Pons (tissue), 1 donor: ENCODE measurements at regions not wholly inside any gene's neighbourhood (a gene's known extent, or its start where the extent isn't known, plus 50 kb on each side); places are given as distances from the start of the nearest gene placed in this dataset.
"Not testable (repeated sequence)": the region's sequence is repeated elsewhere in the genome, so short reads cannot be mapped to it uniquely, and the experiment has no call there.

Experiments used
- DNase-seq: peaks from one replicate; pipeline ENCODE4 v3.0.0-alpha.2; 2016; ENCODE audit warnings: low spot score

- no peak for DNase-seq
Observed at GRCh38 chr7:93830141-93830925, 60.2 kb downstream of the TFPI2 start.

GRCh38 chr7:93828260-93828659 is 62.3 kb downstream of the TFPI2 start:
- DNase-seq = no peak

- no peak for DNase-seq
Observed at GRCh38 chr7:93823621-93824020, 66.9 kb downstream of the TFPI2 start.

GRCh38 chr7:93821463-93821862 is 69.1 kb downstream of the TFPI2 start:
- DNase-seq = no peak

- no peak for DNase-seq
Observed at GRCh38 chr7:93819699-93820098, 70.9 kb downstream of the TFPI2 start.

DNA sequence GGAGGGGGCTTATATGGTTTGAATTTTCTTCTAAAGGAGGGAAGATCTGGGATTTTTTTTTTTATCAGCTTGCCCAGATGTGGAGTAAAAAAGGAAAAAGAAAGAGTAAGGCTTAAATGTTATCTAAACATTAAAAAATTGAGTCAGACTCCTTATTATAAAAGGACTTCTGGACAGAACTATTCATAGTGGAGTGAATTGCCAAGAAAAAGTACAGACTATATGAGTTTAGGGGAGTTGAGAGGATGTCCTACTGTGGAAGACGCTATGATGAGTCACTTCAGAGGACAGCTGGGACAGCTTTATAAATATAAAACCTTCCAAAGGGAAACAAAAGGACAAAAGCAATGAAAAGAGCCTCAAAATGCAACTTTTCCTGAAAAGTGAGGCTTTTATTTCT is 73.0 kb downstream of the TFPI2 start:
- DNase-seq = no peak

- no peak for DNase-seq
Observed at GRCh38 chr7:93817004-93817403, 73.5 kb downstream of the TFPI2 start.

DNA sequence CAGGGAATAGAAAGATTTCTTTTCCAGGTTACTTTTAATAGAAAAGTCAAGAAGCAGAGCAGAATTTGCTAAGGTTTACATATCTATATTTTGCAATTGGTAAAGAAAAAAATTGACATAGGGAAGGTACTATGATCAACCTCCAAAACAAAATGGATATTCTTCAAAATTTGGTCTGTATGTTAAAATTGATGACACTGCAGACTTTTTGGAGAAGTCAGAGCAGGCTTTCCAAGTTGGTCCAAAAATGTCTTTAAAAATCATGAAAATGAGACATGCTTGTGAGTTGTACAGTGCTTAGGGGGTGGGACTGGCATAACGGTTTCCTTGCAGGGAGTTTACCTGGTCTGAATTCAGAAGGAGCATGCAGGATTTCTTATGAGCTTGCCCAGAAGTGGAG is 77.0 kb downstream of the TFPI2 start:
- DNase-seq = no peak

- no peak for DNase-seq
Observed at GRCh38 chr7:93812061-93812460, 78.5 kb downstream of the TFPI2 start.

- DNase-seq = no peak
Observed at GRCh38 chr7:93811198-93811597, 79.4 kb downstream of the TFPI2 start.

DNA sequence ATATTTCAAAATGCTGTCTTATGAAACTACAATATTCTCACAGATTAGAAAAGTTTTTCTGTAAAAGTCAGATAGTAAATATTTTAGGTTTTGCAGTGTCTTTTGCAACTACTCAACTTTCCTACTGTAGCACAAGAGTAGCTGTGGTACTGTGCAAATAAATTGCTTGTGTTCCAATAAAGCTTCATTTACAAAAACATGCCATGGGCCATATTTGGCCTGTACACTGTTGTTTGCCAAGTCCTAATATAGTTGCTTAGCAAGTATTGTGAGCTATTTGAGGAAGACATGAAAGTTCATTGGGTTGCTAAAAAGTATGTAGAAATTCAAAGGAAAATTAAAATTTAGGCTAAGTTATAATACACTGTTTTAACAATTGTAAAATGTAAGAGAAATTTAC is 80.0 kb downstream of the TFPI2 start:
- DNase-seq = no peak

DNA sequence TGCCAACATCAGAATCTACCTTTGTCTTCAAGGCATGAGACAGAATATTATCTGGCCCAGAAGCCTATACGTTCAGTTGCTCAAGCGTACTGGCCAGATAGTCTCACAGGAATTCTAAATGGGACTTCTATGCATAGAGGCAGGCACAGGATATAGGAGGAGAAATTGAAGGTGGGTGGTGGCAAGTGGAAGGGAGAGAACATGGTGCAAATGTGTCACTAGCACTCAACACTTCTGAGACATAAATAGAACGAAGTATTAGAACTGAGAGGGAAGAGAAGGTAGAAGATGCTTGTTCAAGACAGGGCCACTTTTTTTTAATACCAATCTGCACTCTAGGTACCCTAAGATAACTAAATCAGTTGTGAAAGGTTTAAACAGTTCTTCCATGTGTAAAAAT is 85.8 kb downstream of the TFPI2 start:
- no peak for DNase-seq

DNA sequence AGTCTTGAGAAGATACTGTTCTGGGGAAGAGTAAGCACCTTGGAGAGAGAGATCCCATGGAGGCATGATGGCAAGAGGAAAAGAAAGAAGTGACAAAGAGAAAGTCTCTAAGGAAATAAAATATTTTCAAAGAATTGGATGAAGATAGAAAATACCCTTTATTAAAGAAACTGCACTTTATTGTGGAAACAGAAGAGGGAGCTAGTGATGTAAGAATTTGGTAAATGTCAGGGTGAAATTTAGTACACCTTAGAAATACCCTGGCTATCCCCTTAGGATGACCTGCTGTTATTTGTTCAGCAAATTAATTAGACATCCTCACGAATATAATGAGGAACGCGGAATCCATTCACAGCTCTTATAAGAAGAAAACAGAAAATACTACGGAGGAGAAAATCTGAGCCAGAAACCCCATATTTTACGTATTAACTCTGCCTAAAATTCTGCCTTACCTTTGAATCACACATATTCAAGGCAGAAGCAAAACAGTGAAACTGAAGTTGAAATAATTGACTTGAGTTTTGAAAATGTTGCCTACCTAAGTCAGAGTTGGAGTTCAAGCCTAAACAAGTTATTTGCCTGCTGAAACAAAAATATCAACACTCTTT is 90.7 kb downstream of the TFPI2 start:
- DNase-seq = no peak

DNA sequence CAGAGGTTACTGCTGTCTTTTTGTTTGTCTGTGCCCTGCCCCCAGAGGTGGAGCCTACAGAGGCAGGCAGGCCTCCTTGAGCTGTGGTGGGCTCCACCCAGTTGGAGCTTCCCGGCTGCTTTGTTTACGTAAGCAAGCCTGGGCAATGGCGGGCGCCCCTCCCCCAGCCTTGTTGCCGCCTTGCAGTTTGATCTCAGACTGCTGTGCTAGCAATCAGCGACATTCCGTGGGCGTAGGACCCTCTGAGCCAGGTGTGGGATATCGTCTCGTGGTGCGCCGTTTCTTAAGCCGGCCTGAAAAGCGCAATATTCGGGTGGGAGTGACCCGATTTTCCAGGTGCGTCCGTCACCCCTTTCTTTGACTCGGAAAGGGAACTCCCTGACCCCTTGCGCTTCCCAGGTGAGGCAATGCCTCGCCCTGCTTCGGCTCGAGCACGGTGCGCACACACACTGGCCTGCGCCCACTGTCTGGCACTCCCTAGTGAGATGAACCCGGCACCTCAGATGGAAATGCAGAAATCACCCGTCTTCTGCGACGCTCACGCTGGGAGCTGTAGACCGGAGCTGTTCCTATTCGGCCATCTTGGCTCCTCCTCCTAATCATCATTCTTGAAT is 97.4 kb downstream of the TFPI2 start:
- not testable (repeated sequence) for DNase-seq

DNA sequence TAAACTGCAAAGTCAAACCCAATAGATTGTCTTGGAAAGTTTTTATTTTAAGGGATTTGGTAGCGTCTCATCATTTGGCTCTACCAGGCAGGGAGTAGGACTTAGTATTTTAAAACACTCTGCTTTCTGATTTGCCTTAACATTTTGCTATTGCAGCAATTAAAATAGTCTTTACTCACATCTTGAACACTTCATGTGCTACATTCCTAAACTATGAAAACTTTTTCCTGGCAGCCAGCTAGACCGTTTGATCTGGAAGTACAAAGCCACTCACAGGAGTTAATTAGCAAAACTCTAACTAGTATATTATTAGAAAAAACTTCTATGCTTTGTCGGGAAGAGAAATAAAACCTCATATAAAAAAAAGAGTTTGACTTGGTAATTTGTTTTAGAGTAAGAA is 111.4 kb downstream of the TFPI2 start:
- no peak for DNase-seq

DNA sequence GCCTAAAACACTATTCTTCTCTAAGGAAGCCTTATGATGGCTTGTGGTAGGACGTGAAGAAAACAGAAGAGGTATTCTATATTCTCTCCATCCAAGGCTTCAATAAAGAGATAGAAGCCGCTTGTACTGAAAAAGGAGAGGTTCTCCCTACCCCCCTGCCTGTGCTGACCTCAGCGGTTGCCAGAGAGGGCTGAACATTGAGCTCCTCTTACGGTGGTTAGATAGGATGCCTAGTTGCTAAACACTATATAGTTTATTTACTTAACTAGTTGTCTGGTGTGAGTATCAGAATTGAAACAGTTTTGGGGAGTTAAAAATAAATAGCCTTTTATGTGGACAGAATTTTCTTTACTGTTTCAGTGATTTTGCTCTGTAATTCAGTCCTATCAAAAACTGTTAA is 112.2 kb downstream of the TFPI2 start:
- DNase-seq = no peak

DNA sequence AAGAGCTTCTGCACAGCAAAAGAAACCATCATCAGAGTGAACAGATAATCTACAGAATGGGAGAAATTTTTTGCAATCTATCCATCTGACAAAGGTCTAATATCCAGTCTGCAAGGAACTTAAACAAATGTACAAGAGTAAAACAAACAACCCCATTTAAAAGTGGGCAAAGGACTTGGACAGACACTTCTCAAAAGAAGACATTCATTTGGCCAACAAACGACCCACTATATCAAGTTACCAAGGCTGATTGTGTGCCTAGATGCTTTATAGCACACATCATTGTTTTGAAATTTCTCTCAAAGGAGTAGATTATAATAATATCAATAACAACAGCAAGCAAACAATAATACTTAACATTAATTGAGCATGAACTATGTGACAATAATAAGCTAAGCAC is 117.1 kb downstream of the TFPI2 start:
- DNase-seq = no peak

DNA sequence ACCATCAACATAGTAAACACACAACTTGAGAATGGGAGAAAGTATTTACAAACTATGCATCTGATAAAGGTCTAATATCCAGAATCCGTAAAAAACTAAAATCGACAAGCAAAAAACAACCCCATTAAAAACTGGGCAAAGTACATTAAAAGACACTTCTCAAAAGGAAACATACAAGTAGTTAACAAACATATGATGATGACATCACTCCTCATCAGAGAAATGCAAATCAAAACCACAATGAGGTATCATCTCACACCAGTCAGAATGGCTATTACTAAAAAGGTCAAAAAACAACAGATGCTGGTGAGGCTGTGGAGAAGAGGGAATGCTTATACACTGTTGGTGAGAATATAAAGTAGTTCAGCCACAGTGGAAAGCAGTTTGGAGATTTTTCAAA is 125.1 kb downstream of the TFPI2 start:
- DNase-seq = no peak

- DNase-seq = no peak
Observed at GRCh38 chr7:93758631-93759030, 131.9 kb downstream of the TFPI2 start.

DNA sequence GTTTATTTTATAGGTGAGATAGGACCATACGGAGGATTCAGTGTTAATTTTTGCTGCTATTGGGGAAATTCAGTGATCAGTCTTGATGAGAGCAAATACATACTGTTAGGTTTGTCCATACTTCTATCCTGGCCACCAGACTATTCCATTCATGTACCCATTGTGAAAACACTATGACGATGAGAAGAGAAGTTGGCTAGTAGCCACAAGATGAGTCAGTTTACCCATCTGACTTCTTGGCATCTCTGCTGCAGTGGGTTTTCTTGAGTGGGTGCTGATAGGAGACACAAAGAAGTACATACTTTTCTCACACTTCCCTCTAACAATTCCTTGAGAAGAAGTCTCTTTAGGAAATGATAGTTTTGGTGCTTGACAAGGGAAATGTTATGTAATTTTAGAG is 133.1 kb downstream of the TFPI2 start:
- no peak for DNase-seq

DNA sequence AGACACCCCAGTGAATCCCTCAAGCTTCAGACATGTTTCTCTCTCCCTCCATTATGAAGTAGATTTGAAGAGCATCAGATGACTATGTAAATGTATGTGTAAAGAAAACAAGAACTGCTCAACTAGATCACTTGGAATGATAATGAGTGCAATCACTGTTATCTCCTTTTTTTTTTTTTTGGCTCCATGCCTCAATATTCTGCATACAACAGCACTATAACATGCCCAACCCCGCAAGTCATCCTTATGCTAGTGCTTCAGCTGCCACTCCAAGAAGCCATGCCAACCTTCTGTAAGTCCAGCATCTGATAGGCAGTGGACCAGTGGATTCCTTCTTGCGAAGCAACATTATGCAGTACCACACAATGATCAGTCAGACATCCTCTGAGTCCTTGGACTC is 133.7 kb downstream of the TFPI2 start:
- no peak for DNase-seq

- DNase-seq = no peak
Observed at GRCh38 chr7:93751421-93751820, 139.1 kb downstream of the TFPI2 start.

DNA sequence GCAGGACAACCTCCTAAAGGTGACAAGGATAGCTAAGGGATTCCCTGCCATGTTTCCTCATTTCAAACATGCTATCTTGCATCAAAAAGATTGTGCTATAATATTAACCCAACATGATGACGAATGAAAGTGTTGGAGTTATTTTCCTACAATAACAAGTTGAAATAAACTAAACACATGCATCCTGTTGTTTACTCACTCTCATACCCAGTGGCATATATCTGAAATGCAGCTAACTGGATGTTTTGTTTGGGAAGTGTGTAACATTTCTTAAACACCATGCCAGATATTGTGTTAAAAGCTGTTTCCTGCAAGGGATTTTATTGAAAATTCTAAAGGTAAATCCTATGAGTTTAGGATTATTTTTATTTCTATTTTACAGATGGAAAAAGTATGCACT is 139.6 kb downstream of the TFPI2 start:
- no peak for DNase-seq

DNA sequence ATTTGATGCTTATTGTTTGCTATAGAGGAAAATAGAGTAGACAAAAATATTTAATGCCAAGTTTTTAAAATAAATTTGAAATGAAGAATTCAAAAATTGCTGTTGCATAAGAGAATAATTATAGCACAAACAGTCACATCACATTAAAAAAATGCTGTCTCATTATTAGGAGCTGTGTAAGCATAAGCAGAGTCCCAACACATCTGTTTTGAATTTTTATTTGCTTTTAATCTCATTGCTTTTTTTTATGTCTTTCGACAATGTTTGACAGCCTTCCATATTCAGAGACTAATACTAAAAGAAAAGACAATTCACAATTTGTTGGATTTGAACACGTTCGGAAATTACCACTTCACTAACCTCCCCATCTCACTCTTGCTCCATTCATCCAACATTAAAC is 143.5 kb downstream of the TFPI2 start:
- no peak for DNase-seq
